ENCODE measurements at regions not wholly inside any gene's neighbourhood (a gene's known extent, or its start where the extent isn't known, plus 50 kb on each side); places are given as distances from the start of the nearest gene placed in this dataset.

GRCh38 chr3:104149154-104149553 is 1217.6 kb upstream of the ALCAM start:
- Mint-ChIP-seq H3K27ac (no peak overlapping the region), H3K36me3 (no peaks in the 10 kb centered on the region), H3K4me1 (ENCODE audit: unreplicated experiment) (peaks cover 5% of the 10 kb centered on the region), H3K9me3 (no peaks in the 10 kb centered on the region), H3K4me3 (no peak overlapping the region), H3K27me3 (no peaks in the 10 kb centered on the region)
- TF ChIP-seq CTCF (conservative IDR thresholded peaks at IDR 0.05): no peak
- no peak for DNase-seq (ENCODE audit: extremely low spot score, unreplicated experiment)

- H3K27me3 Mint-ChIP-seq: no peaks in the 10 kb centered on the region
- H3K27ac Mint-ChIP-seq: no peak overlapping the region
- no peaks in the 10 kb centered on the region for H3K36me3 Mint-ChIP-seq
- TF ChIP-seq CTCF (conservative IDR thresholded peaks at IDR 0.05): no peak
- peaks cover under 1% of the 10 kb centered on the region for H3K4me1 Mint-ChIP-seq (ENCODE audit: unreplicated experiment)
- H3K9me3 Mint-ChIP-seq: no peaks in the 10 kb centered on the region
- no peak for DNase-seq (ENCODE audit: extremely low spot score, unreplicated experiment)
- no peak overlapping the region for H3K4me3 Mint-ChIP-seq
Observed at GRCh38 chr3:104150724-104151123, 1216.0 kb upstream of the ALCAM start.

- peaks cover 6% of the 10 kb centered on the region for H3K4me1 Mint-ChIP-seq (ENCODE audit: unreplicated experiment)
- H3K27ac Mint-ChIP-seq: no peak overlapping the region
- H3K4me3 Mint-ChIP-seq: no peak overlapping the region
- TF ChIP-seq CTCF (conservative IDR thresholded peaks at IDR 0.05): no peak
- H3K27me3 Mint-ChIP-seq: no peaks in the 10 kb centered on the region
- DNase-seq (ENCODE audit: extremely low spot score, unreplicated experiment): no peak
- no peaks in the 10 kb centered on the region for H3K9me3 Mint-ChIP-seq
- H3K36me3 Mint-ChIP-seq: no peaks in the 10 kb centered on the region
Observed at GRCh38 chr3:104154896-104155295, 1211.8 kb upstream of the ALCAM start.

GRCh38 chr3:104165866-104166265 is 1200.8 kb upstream of the ALCAM start:
- Mint-ChIP-seq H3K9me3 (peaks cover 10% of the 10 kb centered on the region), H3K36me3 (no peaks in the 10 kb centered on the region), H3K27me3 (no peaks in the 10 kb centered on the region), H3K4me3 (no peak overlapping the region), H3K4me1 (ENCODE audit: unreplicated experiment) (no peaks in the 10 kb centered on the region), H3K27ac (no peak overlapping the region)
- no peak for TF ChIP-seq CTCF (conservative IDR thresholded peaks at IDR 0.05)
- DNase-seq (ENCODE audit: extremely low spot score, unreplicated experiment): no peak

GRCh38 chr3:104168386-104168785 is 1198.3 kb upstream of the ALCAM start:
- TF ChIP-seq CTCF (conservative IDR thresholded peaks at IDR 0.05): no peak
- Mint-ChIP-seq H3K36me3 (no peaks in the 10 kb centered on the region), H3K4me3 (no peak overlapping the region), H3K9me3 (peaks cover 10% of the 10 kb centered on the region), H3K4me1 (ENCODE audit: unreplicated experiment) (no peaks in the 10 kb centered on the region), H3K27ac (no peak overlapping the region), H3K27me3 (no peaks in the 10 kb centered on the region)
- DNase-seq (ENCODE audit: extremely low spot score, unreplicated experiment): no peak

- peaks cover 3% of the 10 kb centered on the region for H3K27me3 Mint-ChIP-seq
- H3K9me3 Mint-ChIP-seq: no peaks in the 10 kb centered on the region
Observed at GRCh38 chr3:104175696-104176095, 1191.0 kb upstream of the ALCAM start.

More at GRCh38 chr3:104175696-104176095, 1191.0 kb upstream of the ALCAM start:
- no peaks in the 10 kb centered on the region for H3K36me3 Mint-ChIP-seq
- DNase-seq (ENCODE audit: extremely low spot score, unreplicated experiment): no peak
- H3K4me3 Mint-ChIP-seq: no peak overlapping the region
- no peak for TF ChIP-seq CTCF (conservative IDR thresholded peaks at IDR 0.05)
- H3K27ac Mint-ChIP-seq: no peak overlapping the region
- H3K4me1 Mint-ChIP-seq (ENCODE audit: unreplicated experiment): peaks cover 5% of the 10 kb centered on the region

All from type B pancreatic cell (in vitro differentiated cells).